ENCODE measurements at regions not wholly inside any gene's neighbourhood (a gene's known extent, or its start where the extent isn't known, plus 50 kb on each side); places are given as distances from the start of the nearest gene placed in this dataset.

DNA sequence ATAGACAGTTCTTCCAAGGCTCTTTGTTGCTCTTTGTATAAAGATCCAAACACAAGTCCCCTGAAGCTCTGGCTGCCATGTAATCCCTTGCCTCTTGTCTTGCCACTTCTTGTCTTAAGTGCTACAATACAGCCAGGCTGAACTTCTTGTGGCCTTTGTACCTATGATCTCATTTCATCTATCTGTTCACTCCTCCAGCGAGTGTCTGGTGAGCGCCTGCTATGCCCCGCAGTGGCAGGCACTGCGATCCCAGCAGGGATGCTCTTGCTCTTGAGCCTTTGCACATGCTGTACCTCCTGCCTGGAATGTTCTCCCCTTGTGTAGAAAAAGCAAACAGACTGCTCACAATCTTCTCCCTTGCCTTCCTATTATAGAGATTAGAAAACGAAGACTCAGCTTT is 81.9 kb upstream of the ADPGK start:
- TF ChIP-seq, protein P1, sequence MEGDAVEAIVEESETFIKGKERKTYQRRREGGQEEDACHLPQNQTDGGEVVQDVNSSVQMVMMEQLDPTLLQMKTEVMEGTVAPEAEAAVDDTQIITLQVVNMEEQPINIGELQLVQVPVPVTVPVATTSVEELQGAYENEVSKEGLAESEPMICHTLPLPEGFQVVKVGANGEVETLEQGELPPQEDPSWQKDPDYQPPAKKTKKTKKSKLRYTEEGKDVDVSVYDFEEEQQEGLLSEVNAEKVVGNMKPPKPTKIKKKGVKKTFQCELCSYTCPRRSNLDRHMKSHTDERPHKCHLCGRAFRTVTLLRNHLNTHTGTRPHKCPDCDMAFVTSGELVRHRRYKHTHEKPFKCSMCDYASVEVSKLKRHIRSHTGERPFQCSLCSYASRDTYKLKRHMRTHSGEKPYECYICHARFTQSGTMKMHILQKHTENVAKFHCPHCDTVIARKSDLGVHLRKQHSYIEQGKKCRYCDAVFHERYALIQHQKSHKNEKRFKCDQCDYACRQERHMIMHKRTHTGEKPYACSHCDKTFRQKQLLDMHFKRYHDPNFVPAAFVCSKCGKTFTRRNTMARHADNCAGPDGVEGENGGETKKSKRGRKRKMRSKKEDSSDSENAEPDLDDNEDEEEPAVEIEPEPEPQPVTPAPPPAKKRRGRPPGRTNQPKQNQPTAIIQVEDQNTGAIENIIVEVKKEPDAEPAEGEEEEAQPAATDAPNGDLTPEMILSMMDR (conservative IDR thresholded peaks at IDR 0.05): no peak
- no peak overlapping the region for H3K4me3 Mint-ChIP-seq
- no peak for DNase-seq (ENCODE audit: extremely low spot score, unreplicated experiment)

DNA sequence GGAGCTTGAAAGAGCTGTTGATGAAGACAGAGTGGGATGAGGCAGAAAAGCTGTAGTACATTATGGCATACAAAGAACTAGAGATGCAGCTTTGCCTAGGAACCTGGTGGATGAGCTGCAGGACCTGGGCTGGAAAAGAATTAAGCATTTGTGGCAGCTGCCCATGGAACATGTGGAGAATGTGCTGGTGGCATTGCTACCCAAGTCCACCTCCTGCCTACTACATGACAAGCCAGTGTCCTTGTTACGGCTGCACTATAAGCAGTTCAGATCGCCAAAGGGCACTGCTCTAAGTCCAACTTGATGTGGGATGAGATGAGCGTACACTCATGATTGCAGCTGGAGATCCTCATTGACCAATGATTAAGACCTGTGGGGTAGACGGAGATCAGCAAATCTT is 81.1 kb upstream of the ADPGK start:
- no peak overlapping the region for H3K27ac Mint-ChIP-seq

More for the DNA sequence above, 81.9 kb upstream of the ADPGK start:
- Mint-ChIP-seq H3K36me3 (no peaks in the 10 kb centered on the region), H3K4me1 (ENCODE audit: unreplicated experiment) (peaks cover 9% of the 10 kb centered on the region), H3K27me3 (peaks cover 7% of the 10 kb centered on the region), H3K9me3 (peaks cover 4% of the 10 kb centered on the region), H3K27ac (no peak overlapping the region)

DNA sequence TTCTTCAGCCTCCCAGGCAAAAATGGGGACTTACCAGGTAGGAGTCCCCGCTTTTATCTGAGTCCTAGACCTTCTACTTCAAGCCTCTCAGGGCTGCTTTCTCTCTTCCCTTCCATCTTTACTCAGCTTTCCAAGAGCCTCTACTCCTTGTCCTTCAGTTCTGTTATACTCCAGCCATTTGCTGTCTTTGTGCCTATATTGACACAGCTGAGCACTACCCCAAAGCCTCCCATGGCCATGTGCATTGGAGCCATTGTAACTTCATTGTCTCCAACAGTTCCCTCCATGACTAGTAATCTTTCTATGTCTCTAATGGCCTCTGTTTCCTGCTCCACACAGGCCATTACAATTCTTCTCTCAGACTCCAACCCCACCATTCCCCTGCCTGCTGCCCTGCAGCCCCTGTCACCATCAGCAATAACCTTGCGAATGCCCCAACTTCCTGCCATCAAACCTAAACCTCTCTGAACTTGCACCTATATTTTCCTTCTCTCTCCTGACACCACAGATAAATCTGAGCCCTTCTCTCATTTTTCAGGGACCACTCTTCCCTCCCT is 77.9 kb upstream of the ADPGK start:
- Mint-ChIP-seq H3K9me3 (peaks cover 3% of the 10 kb centered on the region), H3K36me3 (no peaks in the 10 kb centered on the region), H3K27ac (no peak overlapping the region), H3K27me3 (peaks cover 6% of the 10 kb centered on the region), H3K4me3 (no peak overlapping the region), H3K4me1 (ENCODE audit: unreplicated experiment) (peaks cover 9% of the 10 kb centered on the region)
- DNase-seq (ENCODE audit: extremely low spot score, unreplicated experiment): no peak
- TF ChIP-seq, protein P1 (conservative IDR thresholded peaks at IDR 0.05): no peak

More for the DNA sequence above, 81.1 kb upstream of the ADPGK start:
- Mint-ChIP-seq H3K9me3 (peaks cover 4% of the 10 kb centered on the region), H3K36me3 (no peaks in the 10 kb centered on the region), H3K4me1 (ENCODE audit: unreplicated experiment) (peaks cover 9% of the 10 kb centered on the region), H3K27me3 (peaks cover 7% of the 10 kb centered on the region), H3K4me3 (no peak overlapping the region)
- TF ChIP-seq, protein P1 (conservative IDR thresholded peaks at IDR 0.05): no peak
- DNase-seq (ENCODE audit: extremely low spot score, unreplicated experiment): no peak

DNA sequence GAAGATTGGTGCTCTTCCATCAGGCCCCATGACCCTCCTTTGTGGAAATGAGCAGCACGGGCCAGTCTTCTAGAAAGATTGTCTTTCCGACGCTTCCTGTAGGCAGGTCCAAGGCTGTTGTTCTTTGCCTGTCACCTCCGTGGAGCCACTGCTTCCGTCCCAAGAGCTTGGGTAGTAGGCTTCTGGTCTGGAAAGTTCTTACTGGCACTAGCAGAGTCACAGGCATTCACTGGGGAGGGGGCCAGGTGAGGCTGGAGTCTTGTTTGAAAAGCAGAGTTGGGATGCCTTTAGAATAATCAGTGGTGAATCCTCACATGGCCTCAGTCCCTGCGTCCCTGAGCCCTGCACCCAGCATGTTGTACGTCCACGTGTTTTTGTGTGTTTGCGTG is 76.2 kb upstream of the ADPGK start:
- no peaks in the 10 kb centered on the region for H3K4me1 Mint-ChIP-seq (ENCODE audit: unreplicated experiment)

DNA sequence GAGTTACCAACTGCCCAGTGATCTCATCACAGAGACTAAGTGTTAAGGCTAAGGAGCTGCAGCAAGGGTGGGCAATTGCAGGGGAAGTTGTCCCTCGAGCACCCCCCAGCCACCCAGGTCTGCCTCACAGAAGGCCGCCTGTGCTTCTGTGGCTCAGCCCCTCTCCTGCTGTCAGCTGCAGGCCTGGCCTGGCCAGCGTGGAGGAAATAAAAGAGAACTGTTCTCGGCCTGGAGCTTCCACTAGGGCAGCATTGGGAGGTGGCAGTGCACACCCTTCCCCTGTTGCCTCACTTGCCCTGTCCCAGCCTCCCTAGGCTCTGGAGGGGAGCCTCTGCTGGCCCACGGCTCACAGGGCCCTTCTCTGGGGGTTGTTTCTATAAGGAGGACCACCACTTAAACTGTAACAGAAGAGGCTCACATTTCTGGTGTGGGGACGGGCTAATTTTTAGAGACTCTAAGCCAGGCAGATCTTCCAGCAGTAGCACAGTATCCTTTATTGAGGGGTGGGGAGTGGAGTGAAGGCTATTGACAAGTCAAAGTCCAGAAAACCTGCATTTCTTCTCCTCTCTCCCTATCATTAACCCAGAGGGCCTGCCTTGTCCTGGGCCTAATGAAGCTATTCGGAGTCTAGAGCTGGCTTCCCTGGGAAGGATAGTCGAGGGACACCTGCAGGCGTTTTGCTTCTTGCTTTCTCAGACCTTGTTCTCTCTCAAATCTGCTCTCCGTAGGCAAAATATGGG is 75.6 kb upstream of the ADPGK start:
- no peaks in the 10 kb centered on the region for H3K9me3 Mint-ChIP-seq
- H3K4me1 Mint-ChIP-seq (ENCODE audit: unreplicated experiment): no peaks in the 10 kb centered on the region
- DNase-seq (ENCODE audit: extremely low spot score, unreplicated experiment): no peak
- peaks cover 4% of the 10 kb centered on the region for H3K27me3 Mint-ChIP-seq
- no peak overlapping the region for H3K4me3 Mint-ChIP-seq
- TF ChIP-seq, protein P1 (conservative IDR thresholded peaks at IDR 0.05): no peak
- no peak overlapping the region for H3K27ac Mint-ChIP-seq
- H3K36me3 Mint-ChIP-seq: no peaks in the 10 kb centered on the region

More for the DNA sequence above, 76.2 kb upstream of the ADPGK start:
- Mint-ChIP-seq H3K27me3 (peaks cover 4% of the 10 kb centered on the region), H3K36me3 (no peaks in the 10 kb centered on the region), H3K4me3 (no peak overlapping the region), H3K27ac (no peak overlapping the region), H3K9me3 (no peaks in the 10 kb centered on the region)
- TF ChIP-seq, protein P1 (conservative IDR thresholded peaks at IDR 0.05): no peak
- DNase-seq (ENCODE audit: extremely low spot score, unreplicated experiment): no peak
